ENCODE measurements at regions not wholly inside any gene's neighbourhood (a gene's known extent, or its start where the extent isn't known, plus 50 kb on each side); places are given as distances from the start of the nearest gene placed in this dataset.

- no peak overlapping the region for H3K4me3 ChIP-seq (ENCODE audit: low read depth, low read length)
Measured at GRCh38 chr7:153188161-153188560, 428.6 kb downstream of the ACTR3B start.

DNA sequence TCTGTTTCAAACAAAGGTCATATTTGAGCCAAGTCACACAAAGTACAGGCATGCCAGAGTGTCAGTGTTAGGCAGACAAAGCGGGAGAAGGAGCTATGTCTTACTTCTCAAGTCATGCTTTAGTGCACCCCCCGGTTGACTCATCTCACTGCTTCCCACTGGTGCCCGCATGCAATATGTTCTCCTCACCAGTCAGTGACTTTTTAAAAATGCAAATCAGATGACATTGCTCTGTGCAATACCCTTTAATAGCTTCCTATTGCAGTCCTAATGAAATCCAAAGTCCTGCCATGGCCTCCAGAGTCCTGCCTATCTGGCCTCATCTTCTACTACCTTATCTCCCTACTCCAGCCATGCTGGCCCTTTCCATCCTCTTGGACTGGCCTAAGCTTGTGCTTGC lies 429.1 kb downstream of the ACTR3B start:
- Histone ChIP-seq H3K4me1 (ENCODE audit: control insufficient read depth, insufficient read depth, low read length) (no peaks in the 10 kb centered on the region), H3K4me3 (ENCODE audit: low read depth, low read length) (no peak overlapping the region), H3K9me3 (ENCODE audit: control insufficient read depth, insufficient read depth, low read depth, low read length) (no peaks in the 10 kb centered on the region), H3K36me3 (ENCODE audit: control insufficient read depth in 2 of 2, insufficient read depth in 1 of 2, low read length in 2 of 2) (no peaks in the 10 kb centered on the region), H3K27ac (ENCODE audit: extremely low read depth, low read depth, low read length) (no peak overlapping the region)
- TF ChIP-seq BCL11A (tag by site-specific recombination; IDR thresholded peaks at IDR 0.05; ENCODE audit: low read depth) (no peak), ZBTB8A (tag by site-specific recombination; IDR thresholded peaks at IDR 0.05) (no peak), ZSCAN18 (tag by site-specific recombination; IDR thresholded peaks at IDR 0.05) (no peak), ZNF626 (tag by site-specific recombination; IDR thresholded peaks at IDR 0.05) (no peak), YY2 (tag by site-specific recombination; IDR thresholded peaks at IDR 0.05) (no peak), ZFP37 (tag by site-specific recombination; IDR thresholded peaks at IDR 0.05) (no peak)
- TF ChIP-seq, protein P1, sequence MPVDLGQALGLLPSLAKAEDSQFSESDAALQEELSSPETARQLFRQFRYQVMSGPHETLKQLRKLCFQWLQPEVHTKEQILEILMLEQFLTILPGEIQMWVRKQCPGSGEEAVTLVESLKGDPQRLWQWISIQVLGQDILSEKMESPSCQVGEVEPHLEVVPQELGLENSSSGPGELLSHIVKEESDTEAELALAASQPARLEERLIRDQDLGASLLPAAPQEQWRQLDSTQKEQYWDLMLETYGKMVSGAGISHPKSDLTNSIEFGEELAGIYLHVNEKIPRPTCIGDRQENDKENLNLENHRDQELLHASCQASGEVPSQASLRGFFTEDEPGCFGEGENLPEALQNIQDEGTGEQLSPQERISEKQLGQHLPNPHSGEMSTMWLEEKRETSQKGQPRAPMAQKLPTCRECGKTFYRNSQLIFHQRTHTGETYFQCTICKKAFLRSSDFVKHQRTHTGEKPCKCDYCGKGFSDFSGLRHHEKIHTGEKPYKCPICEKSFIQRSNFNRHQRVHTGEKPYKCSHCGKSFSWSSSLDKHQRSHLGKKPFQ (tag by site-specific recombination; IDR thresholded peaks at IDR 0.05) = no peak
- CTCF ChIA-PET = no interaction called here
- POLR2A ChIA-PET = no interaction called here

More at GRCh38 chr7:153188161-153188560, 428.6 kb downstream of the ACTR3B start:
- H3K9me3 ChIP-seq (ENCODE audit: control insufficient read depth, insufficient read depth, low read depth, low read length) = no peaks in the 10 kb centered on the region
- no peak overlapping the region for H3K27ac ChIP-seq (ENCODE audit: extremely low read depth, low read depth, low read length)
- no peaks in the 10 kb centered on the region for H3K4me1 ChIP-seq (ENCODE audit: control insufficient read depth, insufficient read depth, low read length)
- POLR2A ChIA-PET = no interaction called here
- H3K36me3 ChIP-seq (ENCODE audit: control insufficient read depth in 2 of 2, insufficient read depth in 1 of 2, low read length in 2 of 2) = no peaks in the 10 kb centered on the region
- TF ChIP-seq ZNF391 (tag by site-specific recombination; IDR thresholded peaks at IDR 0.05; ENCODE audit: borderline replicate concordance, low read depth) (no peak), ZFP37 (tag by site-specific recombination; IDR thresholded peaks at IDR 0.05) (no peak), ZNF777 (tag by site-specific recombination; IDR thresholded peaks at IDR 0.05; ENCODE audit: borderline replicate concordance) (no peak), ZNF133 (tag by site-specific recombination; IDR thresholded peaks at IDR 0.05) (no peak), HOXC10 (CRISPR knock-in tag; IDR thresholded peaks at IDR 0.05) (no peak), ZBTB8A (tag by site-specific recombination; IDR thresholded peaks at IDR 0.05) (no peak), KLF10 (tag by site-specific recombination; IDR thresholded peaks at IDR 0.05) (no peak), ZNF514 (tag by site-specific recombination; IDR thresholded peaks at IDR 0.05) (no peak), ZNF2 (tag by site-specific recombination; IDR thresholded peaks at IDR 0.05) (no peak)
- TF ChIP-seq, protein P2, sequence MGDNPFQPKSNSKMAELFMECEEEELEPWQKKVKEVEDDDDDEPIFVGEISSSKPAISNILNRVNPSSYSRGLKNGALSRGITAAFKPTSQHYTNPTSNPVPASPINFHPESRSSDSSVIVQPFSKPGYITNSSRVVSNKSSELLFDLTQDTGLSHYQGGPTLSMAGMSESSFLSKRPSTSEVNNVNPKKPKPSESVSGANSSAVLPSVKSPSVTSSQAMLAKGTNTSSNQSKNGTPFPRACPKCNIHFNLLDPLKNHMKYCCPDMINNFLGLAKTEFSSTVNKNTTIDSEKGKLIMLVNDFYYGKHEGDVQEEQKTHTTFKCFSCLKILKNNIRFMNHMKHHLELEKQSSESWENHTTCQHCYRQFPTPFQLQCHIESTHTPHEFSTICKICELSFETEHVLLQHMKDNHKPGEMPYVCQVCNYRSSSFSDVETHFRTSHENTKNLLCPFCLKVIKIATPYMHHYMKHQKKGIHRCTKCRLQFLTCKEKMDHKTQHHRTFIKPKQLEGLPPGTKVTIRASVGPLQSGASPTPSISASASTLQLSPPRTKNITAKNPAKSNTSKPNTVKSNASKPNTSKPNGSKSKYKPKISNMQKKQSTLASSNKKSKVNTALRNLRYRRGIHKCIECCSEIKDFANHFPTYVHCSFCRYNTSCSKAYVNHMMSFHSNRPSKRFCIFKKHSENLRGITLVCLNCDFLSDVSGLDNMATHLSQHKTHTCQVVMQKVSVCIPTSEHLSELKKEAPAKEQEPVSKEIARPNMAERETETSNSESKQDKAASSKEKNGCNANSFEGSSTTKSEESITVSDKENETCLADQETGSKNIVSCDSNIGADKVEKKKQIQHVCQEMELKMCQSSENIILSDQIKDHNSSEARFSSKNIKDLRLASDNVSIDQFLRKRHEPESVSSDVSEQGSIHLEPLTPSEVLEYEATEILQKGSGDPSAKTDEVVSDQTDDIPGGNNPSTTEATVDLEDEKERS (tag by site-specific recombination; IDR thresholded peaks at IDR 0.05) = no peak
- TF ChIP-seq, protein P3, sequence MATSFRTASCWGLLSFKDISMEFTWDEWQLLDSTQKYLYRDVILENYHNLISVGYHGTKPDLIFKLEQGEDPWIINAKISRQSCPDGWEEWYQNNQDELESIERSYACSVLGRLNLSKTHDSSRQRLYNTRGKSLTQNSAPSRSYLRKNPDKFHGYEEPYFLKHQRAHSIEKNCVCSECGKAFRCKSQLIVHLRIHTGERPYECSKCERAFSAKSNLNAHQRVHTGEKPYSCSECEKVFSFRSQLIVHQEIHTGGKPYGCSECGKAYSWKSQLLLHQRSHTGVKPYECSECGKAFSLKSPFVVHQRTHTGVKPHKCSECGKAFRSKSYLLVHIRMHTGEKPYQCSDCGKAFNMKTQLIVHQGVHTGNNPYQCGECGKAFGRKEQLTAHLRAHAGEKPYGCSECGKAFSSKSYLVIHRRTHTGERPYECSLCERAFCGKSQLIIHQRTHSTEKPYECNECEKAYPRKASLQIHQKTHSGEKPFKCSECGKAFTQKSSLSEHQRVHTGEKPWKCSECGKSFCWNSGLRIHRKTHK (tag by site-specific recombination; IDR thresholded peaks at IDR 0.05) = no peak
- CTCF ChIA-PET = no interaction called here
